IMR-90 (cell line): ENCODE measurements at regions not wholly inside any gene's neighbourhood (a gene's known extent, or its start where the extent isn't known, plus 50 kb on each side); places are given as distances from the start of the nearest gene placed in this dataset.
"Not testable (repeated sequence)": the region's sequence is repeated elsewhere in the genome, so short reads cannot be mapped to it uniquely, and the experiment has no call there.

Source experiments
- ATAC-seq: fragments of 200-7000 bp; cut with Tn5 transposase; 2 replicates; pipeline ENCODE4 v1.9.1; 2020; ENCODE audit warnings: low read depth, mild to moderate bottlenecking, moderate library complexity
- BruUV-seq: library from RNA; stranded (reverse); fragments of 400-500 nt; replicated peaks from 2 replicates; lab custom pipeline; 2021; lab: Mats Ljungman, UMichigan
- CTCF ChIA-PET: fragments of 300-600 bp; formaldehyde crosslinking; extraction: SDS; loops from one replicate; lab custom pipeline; 2021; ENCODE audit warnings: antibody characterized with exemption; lab: Yijun Ruan, JAX
- POLR2A ChIA-PET: fragments of 300-600 bp; sonication (Branson Sonifier 250); formaldehyde crosslinking; loops from one replicate; lab custom pipeline; 2022; ENCODE audit warnings: antibody characterized with exemption; ENCODE audit not compliant: unreplicated experiment; lab: Charles Lee
- DNase-seq: peaks from one replicate; pipeline ENCODE4 v3.0.0; 2013
- H2AFZ ChIP-seq: replicated peaks from 2 replicates; pipeline ENCODE3; 2013; ENCODE audit warnings: low read length, mild to moderate bottlenecking; ENCODE audit not compliant: poor library complexity
- H2AK5ac ChIP-seq: 2 replicates; pipeline ENCODE4 v1.6.1; 2013; ENCODE audit warnings: low read depth, low read length, inconsistent platforms
- H2AK9ac ChIP-seq: replicated peaks from 2 replicates; pipeline ENCODE3; 2013; ENCODE audit warnings: mild to moderate bottlenecking, low read depth, low read length, moderate library complexity; ENCODE audit not compliant: poor library complexity
- H2BK120ac ChIP-seq: 2 replicates; pipeline ENCODE4 v1.6.1; 2013; ENCODE audit warnings: low read depth, low read length, inconsistent platforms
- H2BK15ac ChIP-seq: 3 replicates; pipeline ENCODE4 v1.6.1; 2013; ENCODE audit warnings: low read depth, low read length, inconsistent platforms
- H2BK20ac ChIP-seq: 2 replicates; pipeline ENCODE4 v1.6.1; 2013; ENCODE audit warnings: low read depth, mild to moderate bottlenecking, inconsistent platforms, low read length, moderate library complexity
- H2BK5ac ChIP-seq: 2 replicates; pipeline ENCODE4 v1.6.1; 2013; ENCODE audit warnings: mild to moderate bottlenecking, low read depth, low read length, inconsistent platforms; ENCODE audit not compliant: poor library complexity, severe bottlenecking
- H3K14ac ChIP-seq: replicated peaks from 2 replicates; pipeline ENCODE4 v1.6.1; 2013; ENCODE audit warnings: low read depth, low read length, inconsistent platforms
- H3K18ac ChIP-seq: 2 replicates; pipeline ENCODE4 v1.6.1; 2013; ENCODE audit warnings: low read depth, low read length, control low read depth
- H3K23ac ChIP-seq: 2 replicates; pipeline ENCODE4 v1.6.1; 2013; ENCODE audit warnings: low read depth, low read length, inconsistent platforms
- H3K27ac ChIP-seq: 2 replicates; pipeline ENCODE4 v1.5.1; 2013; ENCODE audit warnings: mild to moderate bottlenecking, control low read depth, low read length; ENCODE audit not compliant: insufficient read depth
- H3K27me3 ChIP-seq: 2 replicates; pipeline ENCODE4 v1.6.1; 2013; ENCODE audit warnings: low read length; ENCODE audit not compliant: control insufficient read depth, insufficient read depth
- H3K36me3 ChIP-seq: 2 replicates; pipeline ENCODE4 v1.6.1; 2013; ENCODE audit warnings: low read length, mixed read lengths; ENCODE audit not compliant: control insufficient read depth, insufficient read depth
- H3K4ac ChIP-seq: 2 replicates; pipeline ENCODE4 v1.6.1; 2013; ENCODE audit warnings: low read depth, low read length, inconsistent platforms
- H3K4me1 ChIP-seq: 2 replicates; pipeline ENCODE4 v1.6.1; 2013; ENCODE audit warnings: low read length, mixed read lengths; ENCODE audit not compliant: control insufficient read depth, insufficient read depth
- H3K4me2 ChIP-seq: 2 replicates; pipeline ENCODE4 v1.6.1; 2013; ENCODE audit warnings: low read depth, mild to moderate bottlenecking, control low read depth, low read length, moderate library complexity
- H3K4me3 ChIP-seq: 2 replicates; pipeline ENCODE4 v1.5.1; 2013; ENCODE audit warnings: low read depth, mild to moderate bottlenecking, control low read depth, low read length, moderate library complexity; ENCODE audit not compliant: insufficient read depth
- H3K56ac ChIP-seq: 2 replicates; pipeline ENCODE4 v1.6.1; 2013; ENCODE audit warnings: low read length, inconsistent platforms; ENCODE audit not compliant: insufficient read depth; ENCODE audit errors: extremely low read depth
- H3K79me1 ChIP-seq, 2 experiments: 2 replicates each; pipeline ENCODE4 v1.6.1; 2013; ENCODE audit warnings: low read length in 2 of 2, inconsistent platforms in 1 of 2, low read depth in 1 of 2
- H3K9ac ChIP-seq: 2 replicates; pipeline ENCODE4 v1.6.1; 2013; ENCODE audit warnings: low read depth, low read length, control low read depth
- H3K9me1 ChIP-seq: 2 replicates; pipeline ENCODE4 v1.6.1; 2013; ENCODE audit warnings: low read length, inconsistent platforms; ENCODE audit not compliant: insufficient read depth
- H3K9me3 ChIP-seq: 2 replicates; pipeline ENCODE4 v1.6.1; 2013; ENCODE audit warnings: low read length; ENCODE audit not compliant: control insufficient read depth, insufficient read depth
- H4K20me1 ChIP-seq: 2 replicates; pipeline ENCODE4 v1.6.1; 2013; ENCODE audit warnings: low read length, inconsistent platforms; ENCODE audit not compliant: insufficient read depth
- H4K5ac ChIP-seq: 2 replicates; pipeline ENCODE4 v1.6.1; 2013; ENCODE audit warnings: mild to moderate bottlenecking, low read depth, low read length, control low read depth
- H4K8ac ChIP-seq, 2 experiments: 2 replicates each; pipeline ENCODE4 v1.6.1; 2013; ENCODE audit warnings: low read depth in 2 of 2, low read length in 2 of 2, control low read depth in 1 of 2, inconsistent platforms in 1 of 2
- H4K91ac ChIP-seq: 2 replicates; pipeline ENCODE4 v1.6.1; 2013; ENCODE audit warnings: low read depth, low read length, inconsistent platforms; ENCODE audit not compliant: insufficient read depth
- WGBS, 2 experiments: methylation state at CpG; one replicate each; pipeline versions ENCODE4 v1.1.5 to v1.1.7; 2013; ENCODE audit warnings: missing lambda C conversion rate in 2 of 2; ENCODE audit not compliant: insufficient read length in 1 of 2; ENCODE audit errors: extremely low coverage in 2 of 2; 5-methylcytosine and 5-hydroxymethylcytosine counted together
- dilution Hi-C: fragments of 300-500 bp; cut with HindIII; formaldehyde crosslinking; loops from one replicate; pipeline ENCODE4 v1.14.3; 2018; ENCODE audit warnings: low sequenced_read_pairs; ENCODE audit not compliant: unreplicated experiment
- in situ Hi-C: fragments of 300-500 bp; cut with MboI; formaldehyde crosslinking; loops from 3 replicates; pipeline ENCODE4 v1.14.3; 2019; ENCODE audit warnings: low sequenced_read_pairs, inconsistent platforms, mixed read lengths
- intact Hi-C: fragments of 100-400 bp; cut with micrococcal nuclease; formaldehyde crosslinking; loops from 2 replicates; pipeline ENCODE4 v1.10.0; 2022

DNA sequence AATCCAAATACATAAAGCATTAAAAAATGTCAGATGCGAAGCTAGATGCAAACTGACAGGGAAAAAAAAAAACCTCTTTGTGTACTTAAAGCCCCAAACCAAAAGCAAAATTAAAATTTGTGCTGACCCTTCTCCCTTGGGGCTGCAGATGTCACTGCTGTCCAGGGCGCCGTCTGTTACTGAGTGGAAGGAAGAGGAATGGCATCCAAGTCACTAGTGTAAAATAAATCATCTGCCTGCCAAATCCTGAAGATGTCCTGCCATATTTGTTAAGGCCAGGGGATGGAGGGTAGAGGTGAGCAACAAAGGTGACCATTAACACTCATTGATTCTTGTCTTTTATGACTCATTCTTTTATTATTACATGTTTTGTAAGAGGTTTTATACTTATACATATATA lies 126.6 kb upstream of the ERV3-1 start:
- H2AK9ac ChIP-seq, H3K9me1 ChIP-seq, H3K4ac ChIP-seq, H4K8ac ChIP-seq, H2BK5ac ChIP-seq, H3K9ac ChIP-seq, H3K18ac ChIP-seq, H3K9me3 ChIP-seq, H3K27ac ChIP-seq, dilution Hi-C loops, H3K36me3 ChIP-seq, H4K5ac ChIP-seq, H3K4me3 ChIP-seq, CTCF ChIA-PET, DNase-seq, H4K91ac ChIP-seq, H2BK20ac ChIP-seq, H3K14ac ChIP-seq, in situ Hi-C loops, ATAC-seq, H2AK5ac ChIP-seq, POLR2A ChIA-PET, H3K27me3 ChIP-seq, H3K4me2 ChIP-seq, H2BK120ac ChIP-seq, BruUV-seq, intact Hi-C loops, H3K79me1 ChIP-seq, H3K56ac ChIP-seq, H3K23ac ChIP-seq, H2BK15ac ChIP-seq, H4K20me1 ChIP-seq, H2AFZ ChIP-seq, H3K4me1 ChIP-seq: not testable (repeated sequence)
- WGBS, 2 experiments = no CpG with 5 or more reads among the region's 3 CpGs

DNA sequence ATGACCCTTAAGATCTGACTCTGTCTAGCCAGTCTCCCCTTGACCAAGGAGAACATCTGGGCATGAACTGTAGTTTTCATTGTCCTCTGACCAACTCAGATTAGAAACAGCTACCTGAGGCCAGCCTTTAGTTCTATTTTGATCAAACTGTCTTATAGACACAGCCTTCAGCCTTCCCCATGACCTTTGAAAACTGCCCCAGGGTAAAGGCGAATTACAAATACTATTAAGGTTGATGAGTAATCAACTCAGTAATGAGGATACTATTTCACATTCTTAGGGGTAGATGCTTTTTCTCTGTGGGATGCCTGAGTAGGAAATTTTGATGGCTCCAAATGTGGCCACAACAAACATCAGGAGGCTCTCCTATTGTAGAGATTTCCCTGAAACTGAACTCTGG lies 125.8 kb upstream of the ERV3-1 start:
- CTCF ChIA-PET, H3K4me1 ChIP-seq, H3K36me3 ChIP-seq, H2AK9ac ChIP-seq, H3K56ac ChIP-seq, H3K9me3 ChIP-seq, dilution Hi-C loops, H3K27ac ChIP-seq, H2BK20ac ChIP-seq, DNase-seq, H3K27me3 ChIP-seq, H3K4me2 ChIP-seq, H3K14ac ChIP-seq, H2BK15ac ChIP-seq, H3K79me1 ChIP-seq, H3K9me1 ChIP-seq, H3K4ac ChIP-seq, H4K8ac ChIP-seq, H2BK120ac ChIP-seq, in situ Hi-C loops, H3K23ac ChIP-seq, BruUV-seq, H3K18ac ChIP-seq, H2AK5ac ChIP-seq, intact Hi-C loops, H3K9ac ChIP-seq, H3K4me3 ChIP-seq, POLR2A ChIA-PET, H2BK5ac ChIP-seq, H4K20me1 ChIP-seq, H4K5ac ChIP-seq, H2AFZ ChIP-seq, H4K91ac ChIP-seq: not testable (repeated sequence)
- WGBS, 2 experiments = no CpG with 5 or more reads among the region's 1 CpG
- ATAC-seq = peak; percentile 24; the same call in 1 of the 2 replicates
